Astrocyte of the cerebellum (primary cell): ENCODE measurements at regions not wholly inside any gene's neighbourhood (a gene's known extent, or its start where the extent isn't known, plus 50 kb on each side); places are given as distances from the start of the nearest gene placed in this dataset.

Source experiments
- DNase-seq: peaks from one replicate; pipeline ENCODE4 v3.0.0-alpha.2; 2011; ENCODE audit warnings: low read depth
- H3K4me3 ChIP-seq: 2 replicates; pipeline ENCODE4 v1.5.1; 2011; ENCODE audit warnings: mild to moderate bottlenecking, low read depth, low read length, moderate library complexity
- CTCF ChIP-seq: IDR thresholded peaks from 2 replicates; pipeline ENCODE4 v1.5.1; 2012; ENCODE audit warnings: low read length, low read depth, moderate library complexity, mild to moderate bottlenecking; ENCODE audit errors: missing control alignments
- in situ Hi-C: cut with HindIII; loops from 2 replicates; pipeline ENCODE4 v1.10.0; 2017; ENCODE audit warnings: low sequenced_read_pairs

DNA sequence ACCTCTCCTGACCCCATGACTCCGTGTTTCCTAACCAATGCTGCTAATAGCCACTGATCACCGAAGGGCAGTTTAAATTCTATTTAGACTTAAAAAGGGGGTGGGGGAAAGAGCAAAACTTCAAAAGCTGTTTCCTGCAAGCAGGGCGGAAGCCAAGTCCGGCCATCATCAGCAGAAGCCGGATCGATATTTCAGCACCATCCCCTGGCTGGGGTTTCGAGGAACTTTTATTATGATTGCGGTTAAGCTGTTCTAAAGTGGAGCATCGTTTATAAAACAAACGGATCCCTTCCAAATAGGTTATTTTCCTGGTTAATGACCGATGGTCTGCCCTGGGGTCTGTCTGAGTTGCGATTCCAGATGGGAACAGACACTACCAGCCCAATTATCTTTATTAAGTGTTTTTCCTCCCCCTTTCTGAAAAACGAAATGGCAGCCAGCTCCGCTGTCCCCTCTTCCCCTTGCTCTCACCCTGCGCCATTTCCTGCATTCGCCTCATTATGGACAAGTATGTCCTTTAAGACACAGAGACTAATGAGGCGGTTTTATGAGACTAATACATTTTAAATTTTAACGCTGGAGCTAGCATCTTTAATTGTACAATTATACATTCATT is 76.1 kb upstream of the IRX3 start:
- no peak overlapping the region for H3K4me3 ChIP-seq
- in situ Hi-C loops, result no loop called here
- DNase-seq, result no peak
- TF ChIP-seq CTCF, result no peak

DNA sequence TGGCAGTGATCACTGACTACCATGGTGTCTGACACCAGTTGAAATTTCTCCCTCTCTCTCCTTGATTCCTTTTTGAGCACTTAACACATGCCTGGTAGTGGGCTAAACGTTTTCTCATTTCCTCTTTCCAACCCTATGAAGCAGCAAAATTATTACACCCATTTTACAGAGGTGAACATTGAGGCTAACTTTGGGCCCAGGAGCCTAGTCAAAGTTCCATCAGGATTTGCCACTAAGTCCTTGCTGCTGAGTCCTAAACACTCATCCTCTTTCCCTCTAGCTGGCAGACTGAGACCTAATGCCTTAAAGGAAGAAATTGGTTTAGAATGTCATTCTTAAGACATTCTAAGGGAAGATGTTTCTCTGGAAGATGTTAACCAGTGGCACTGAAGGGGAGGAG is 74.7 kb upstream of the IRX3 start:
- in situ Hi-C loops, result no loop called here
- no peak for TF ChIP-seq CTCF
- no peak for DNase-seq
- H3K4me3 ChIP-seq, result no peak overlapping the region

GRCh38 chr16:54360681-54361080 is 74.1 kb upstream of the IRX3 start:
- TF ChIP-seq CTCF, result no peak
- in situ Hi-C loops, result no loop called here

GRCh38 chr16:54359555-54359954 is 73.0 kb upstream of the IRX3 start:
- no peak for DNase-seq
- no peak for TF ChIP-seq CTCF
- in situ Hi-C loops, result no loop called here
- no peak overlapping the region for H3K4me3 ChIP-seq

More at GRCh38 chr16:54360681-54361080, 74.1 kb upstream of the IRX3 start:
- DNase-seq, result no peak
- H3K4me3 ChIP-seq, result no peak overlapping the region

GRCh38 chr16:54359081-54359480 is 72.5 kb upstream of the IRX3 start:
- H3K4me3 ChIP-seq, result no peak overlapping the region
- DNase-seq, result no peak
- in situ Hi-C loops, result no loop called here
- TF ChIP-seq CTCF, result no peak

- no peak overlapping the region for H3K4me3 ChIP-seq
- DNase-seq, result no peak
- in situ Hi-C loops, result no loop called here
- no peak for TF ChIP-seq CTCF
These were observed 69.8 kb upstream of the IRX3 start for GRCh38 chr16:54356391-54356790.
